Neural cell (in vitro differentiated cells): ENCODE measurements at regions not wholly inside any gene's neighbourhood (a gene's known extent, or its start where the extent isn't known, plus 50 kb on each side); places are given as distances from the start of the nearest gene placed in this dataset.

Experiments used
- TF ChIP-seq, protein P1 (sequence below): IDR thresholded peaks from 2 replicates; pipeline ENCODE4 v1.6.1; 2012; ENCODE audit warnings: borderline replicate concordance
- TF ChIP-seq, protein P2 (sequence below): fragments of 450-650 bp; IDR thresholded peaks from 2 replicates; pipeline ENCODE4 v1.5.1; 2014; ENCODE audit warnings: antibody characterized with exemption, mild to moderate bottlenecking, moderate library complexity; ENCODE audit not compliant: poor library complexity, severe bottlenecking

DNA sequence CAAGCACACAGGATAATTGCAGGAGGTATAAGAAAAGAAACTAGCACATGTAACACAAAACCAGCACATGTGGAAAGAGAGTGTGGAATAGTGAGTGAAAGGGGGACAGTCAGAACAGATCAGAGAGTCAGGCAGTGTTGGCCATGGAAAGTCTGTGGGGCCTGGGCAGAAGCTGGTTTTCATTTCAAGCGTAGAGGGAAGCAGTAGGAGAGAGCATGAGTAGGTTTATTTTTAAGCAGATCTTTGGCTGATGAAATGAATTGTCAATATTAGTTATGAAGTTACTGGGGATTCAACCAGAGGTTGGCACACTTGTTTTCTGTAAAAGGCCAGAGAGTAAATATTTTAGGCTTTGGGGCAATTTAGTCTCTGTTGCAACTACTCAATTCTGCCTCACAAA, 283.1 kb downstream of the SMARCA2 start:
- TF ChIP-seq, protein P1, sequence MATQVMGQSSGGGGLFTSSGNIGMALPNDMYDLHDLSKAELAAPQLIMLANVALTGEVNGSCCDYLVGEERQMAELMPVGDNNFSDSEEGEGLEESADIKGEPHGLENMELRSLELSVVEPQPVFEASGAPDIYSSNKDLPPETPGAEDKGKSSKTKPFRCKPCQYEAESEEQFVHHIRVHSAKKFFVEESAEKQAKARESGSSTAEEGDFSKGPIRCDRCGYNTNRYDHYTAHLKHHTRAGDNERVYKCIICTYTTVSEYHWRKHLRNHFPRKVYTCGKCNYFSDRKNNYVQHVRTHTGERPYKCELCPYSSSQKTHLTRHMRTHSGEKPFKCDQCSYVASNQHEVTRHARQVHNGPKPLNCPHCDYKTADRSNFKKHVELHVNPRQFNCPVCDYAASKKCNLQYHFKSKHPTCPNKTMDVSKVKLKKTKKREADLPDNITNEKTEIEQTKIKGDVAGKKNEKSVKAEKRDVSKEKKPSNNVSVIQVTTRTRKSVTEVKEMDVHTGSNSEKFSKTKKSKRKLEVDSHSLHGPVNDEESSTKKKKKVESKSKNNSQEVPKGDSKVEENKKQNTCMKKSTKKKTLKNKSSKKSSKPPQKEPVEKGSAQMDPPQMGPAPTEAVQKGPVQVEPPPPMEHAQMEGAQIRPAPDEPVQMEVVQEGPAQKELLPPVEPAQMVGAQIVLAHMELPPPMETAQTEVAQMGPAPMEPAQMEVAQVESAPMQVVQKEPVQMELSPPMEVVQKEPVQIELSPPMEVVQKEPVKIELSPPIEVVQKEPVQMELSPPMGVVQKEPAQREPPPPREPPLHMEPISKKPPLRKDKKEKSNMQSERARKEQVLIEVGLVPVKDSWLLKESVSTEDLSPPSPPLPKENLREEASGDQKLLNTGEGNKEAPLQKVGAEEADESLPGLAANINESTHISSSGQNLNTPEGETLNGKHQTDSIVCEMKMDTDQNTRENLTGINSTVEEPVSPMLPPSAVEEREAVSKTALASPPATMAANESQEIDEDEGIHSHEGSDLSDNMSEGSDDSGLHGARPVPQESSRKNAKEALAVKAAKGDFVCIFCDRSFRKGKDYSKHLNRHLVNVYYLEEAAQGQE: no peak
- TF ChIP-seq, protein P2, sequence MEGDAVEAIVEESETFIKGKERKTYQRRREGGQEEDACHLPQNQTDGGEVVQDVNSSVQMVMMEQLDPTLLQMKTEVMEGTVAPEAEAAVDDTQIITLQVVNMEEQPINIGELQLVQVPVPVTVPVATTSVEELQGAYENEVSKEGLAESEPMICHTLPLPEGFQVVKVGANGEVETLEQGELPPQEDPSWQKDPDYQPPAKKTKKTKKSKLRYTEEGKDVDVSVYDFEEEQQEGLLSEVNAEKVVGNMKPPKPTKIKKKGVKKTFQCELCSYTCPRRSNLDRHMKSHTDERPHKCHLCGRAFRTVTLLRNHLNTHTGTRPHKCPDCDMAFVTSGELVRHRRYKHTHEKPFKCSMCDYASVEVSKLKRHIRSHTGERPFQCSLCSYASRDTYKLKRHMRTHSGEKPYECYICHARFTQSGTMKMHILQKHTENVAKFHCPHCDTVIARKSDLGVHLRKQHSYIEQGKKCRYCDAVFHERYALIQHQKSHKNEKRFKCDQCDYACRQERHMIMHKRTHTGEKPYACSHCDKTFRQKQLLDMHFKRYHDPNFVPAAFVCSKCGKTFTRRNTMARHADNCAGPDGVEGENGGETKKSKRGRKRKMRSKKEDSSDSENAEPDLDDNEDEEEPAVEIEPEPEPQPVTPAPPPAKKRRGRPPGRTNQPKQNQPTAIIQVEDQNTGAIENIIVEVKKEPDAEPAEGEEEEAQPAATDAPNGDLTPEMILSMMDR: no peak
